ENCODE measurements at regions not wholly inside any gene's neighbourhood (a gene's known extent, or its start where the extent isn't known, plus 50 kb on each side); places are given as distances from the start of the nearest gene placed in this dataset.
"Not testable (repeated sequence)": the region's sequence is repeated elsewhere in the genome, so short reads cannot be mapped to it uniquely, and the experiment has no call there.

DNA sequence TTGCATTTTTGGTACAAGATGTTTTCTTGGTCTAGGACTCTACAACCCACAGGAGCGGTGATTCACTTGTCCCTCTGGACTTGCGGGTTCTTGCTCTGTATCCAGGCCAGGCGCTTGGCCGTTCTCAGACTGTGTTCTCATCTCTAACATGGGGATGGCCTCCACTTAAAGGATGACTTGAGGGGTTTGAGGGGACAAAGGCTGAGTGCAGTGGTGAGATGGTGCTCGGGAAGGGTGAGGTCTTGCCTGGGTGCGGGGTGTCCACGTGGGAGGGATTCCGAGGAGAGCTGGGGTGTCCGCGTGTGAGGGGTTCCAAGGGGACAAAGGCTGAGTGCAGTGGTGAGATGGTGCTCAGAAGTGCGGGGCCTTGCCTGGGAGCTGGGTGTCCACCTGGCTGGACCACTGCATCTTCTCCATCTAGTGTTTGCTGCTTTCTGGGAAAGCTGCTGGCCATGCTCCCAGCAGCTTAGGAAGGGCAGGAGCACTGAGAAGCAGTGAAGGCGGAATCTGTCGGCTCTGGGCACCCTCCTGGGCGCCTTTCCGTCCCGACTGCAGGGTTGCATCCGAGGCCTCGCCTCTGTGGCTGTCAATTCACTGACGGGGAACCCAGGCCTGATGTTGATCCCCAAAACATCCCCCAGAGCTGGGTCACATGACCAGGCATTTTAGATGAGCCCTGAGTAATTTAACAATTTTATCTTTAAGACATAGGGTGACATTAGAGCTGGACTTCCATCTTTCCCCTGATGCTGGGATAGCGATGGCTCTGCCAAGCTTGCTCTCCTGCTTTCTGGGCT lies 280.5 kb upstream of the IRX4 start:
- no peak for DNase-seq

DNA sequence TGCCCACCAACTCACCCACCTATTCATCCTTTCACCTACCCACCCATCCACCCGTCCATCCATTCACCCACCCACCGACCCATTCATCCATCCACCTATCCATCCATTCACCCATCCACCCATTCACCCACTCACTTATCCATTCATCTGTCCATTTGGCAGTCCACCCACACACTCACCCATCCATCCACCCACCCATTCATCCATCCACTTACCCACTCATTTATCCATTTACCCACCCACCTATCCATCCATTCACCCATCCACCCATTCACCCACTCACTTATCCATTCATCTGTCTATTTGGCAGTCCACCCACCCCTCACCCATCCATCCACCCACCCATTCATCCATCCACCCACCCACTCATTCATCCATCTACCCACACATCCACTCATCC lies 278.1 kb upstream of the IRX4 start:
- no peak for DNase-seq

DNA sequence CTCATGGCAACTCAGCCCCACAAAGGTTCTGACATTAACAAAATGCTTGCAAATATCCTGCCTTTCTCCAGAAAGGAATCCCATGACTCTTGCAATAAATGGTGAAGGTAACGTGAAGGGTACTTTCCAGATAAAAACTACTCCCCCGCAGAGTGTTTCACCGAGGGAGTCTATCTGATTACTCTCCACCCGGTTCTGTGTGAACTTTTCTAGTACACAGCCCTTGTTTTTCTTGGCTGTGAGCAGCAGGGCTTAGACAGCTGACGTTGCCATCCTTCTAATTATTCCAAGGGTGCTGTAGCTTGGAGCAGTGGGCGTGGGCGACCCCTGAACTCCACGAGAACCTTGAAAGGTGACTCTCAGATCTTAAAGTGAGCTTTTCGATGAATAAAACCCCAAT lies 276.0 kb upstream of the IRX4 start:
- no peak for DNase-seq

DNA sequence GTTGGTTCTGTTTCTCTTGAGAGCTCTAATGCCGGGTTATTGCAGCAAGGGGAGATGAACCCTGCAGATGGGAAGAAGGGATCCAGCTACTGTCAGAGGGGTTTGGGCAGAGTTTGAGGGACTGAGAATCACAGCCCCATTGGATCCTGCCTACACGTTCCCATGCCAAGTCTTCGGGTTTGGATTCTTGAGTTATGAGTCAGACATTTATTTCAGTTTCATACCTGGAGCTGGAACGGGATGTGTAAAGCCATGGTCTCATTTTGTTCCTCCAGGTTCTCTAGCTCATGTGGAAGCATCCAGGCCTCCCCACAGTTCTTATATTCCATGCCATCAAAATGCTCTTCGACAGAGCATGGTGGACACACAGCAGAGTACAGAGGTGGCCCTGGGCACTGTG lies 275.4 kb upstream of the IRX4 start:
- DNase-seq: no peak

DNA sequence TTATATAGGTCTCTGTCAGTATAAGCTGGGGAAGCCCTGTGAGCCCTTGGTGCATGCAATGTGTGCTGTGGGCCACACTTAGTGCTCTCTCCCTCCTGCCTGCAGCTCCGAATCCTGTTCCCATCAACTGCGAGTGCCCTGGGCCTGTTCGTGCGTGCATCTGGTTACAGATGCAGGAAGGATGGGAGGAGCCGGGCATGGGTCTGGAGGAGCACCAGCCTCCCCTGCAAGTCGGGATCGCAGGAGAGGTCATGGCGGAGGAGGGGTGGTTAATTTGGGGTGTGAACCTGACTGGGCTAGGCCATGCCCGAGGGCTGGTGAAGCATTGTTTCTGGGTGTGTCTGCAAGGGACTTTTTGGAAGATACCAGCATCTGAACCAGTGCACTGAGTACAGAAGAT lies 274.6 kb upstream of the IRX4 start:
- no peak for DNase-seq

DNA sequence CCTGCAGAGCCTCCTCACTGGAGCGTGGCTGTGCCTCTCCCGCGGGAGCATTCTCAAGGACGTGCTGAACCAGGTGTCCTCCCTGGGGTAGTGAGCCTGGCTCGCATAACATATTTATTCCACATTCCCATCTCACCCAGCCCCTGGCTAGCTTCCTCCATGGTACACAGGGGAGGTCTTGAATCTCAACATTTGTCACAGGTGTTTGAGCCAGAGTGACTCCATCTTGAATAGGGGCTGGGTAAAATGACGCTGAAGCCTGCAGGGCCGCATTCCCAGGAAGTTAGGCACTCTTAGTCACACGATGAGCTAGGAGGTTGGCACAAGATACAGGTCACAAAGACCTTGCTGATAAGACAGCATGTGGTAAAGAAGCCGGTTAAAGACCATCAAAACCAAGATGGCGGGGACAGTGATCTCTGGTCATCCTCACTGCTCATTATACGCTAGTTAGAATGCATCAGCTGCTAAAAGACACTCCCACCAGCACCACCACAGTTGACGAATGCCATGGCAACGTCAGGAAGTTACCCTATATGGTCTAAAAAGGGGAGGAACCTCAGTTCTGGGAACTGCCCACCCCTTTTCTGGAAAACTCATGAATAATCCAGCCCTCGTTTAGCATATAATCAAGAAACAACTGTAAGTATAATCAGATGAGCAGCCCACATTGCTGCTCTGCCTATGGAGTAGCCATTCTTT lies 273.8 kb upstream of the IRX4 start:
- no peak for DNase-seq

DNA sequence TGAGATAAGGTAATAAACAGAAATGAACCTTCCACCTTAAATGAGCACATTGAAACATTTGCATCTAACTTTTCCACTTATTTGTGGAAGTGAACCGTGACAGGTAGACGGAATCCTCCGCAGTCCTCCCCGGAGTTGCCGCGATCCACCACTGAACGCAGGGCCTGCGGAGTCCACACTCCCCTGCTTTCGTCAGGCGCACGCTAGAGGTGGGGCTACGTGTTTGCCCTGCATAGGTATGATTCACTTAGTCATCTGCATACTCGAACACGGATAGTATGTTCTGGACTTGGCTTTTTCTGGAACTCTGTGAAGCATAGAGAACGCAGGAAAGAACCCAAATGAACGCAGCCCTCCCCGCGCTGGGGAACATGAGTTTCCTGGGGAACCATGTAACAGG lies 272.8 kb upstream of the IRX4 start:
- no peak for DNase-seq

DNA sequence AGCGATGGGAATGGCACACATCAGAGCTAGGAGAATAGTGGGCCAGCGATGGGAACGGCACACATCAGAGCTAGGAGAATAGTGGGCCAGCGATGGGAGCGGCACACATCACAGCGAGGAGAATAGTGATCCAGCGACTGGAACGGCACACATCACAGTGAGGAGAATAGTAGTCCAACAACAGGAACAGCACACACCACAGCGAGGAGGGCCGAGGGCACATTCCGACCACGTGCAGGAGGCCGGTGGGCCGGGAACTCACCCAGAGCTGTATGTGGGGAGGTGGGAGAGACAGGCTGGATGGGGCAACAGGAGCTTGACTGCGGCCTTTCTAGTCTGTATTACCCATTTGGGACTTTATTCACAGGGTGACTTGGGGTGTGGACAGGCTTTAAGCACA lies 271.1 kb upstream of the IRX4 start:
- DNase-seq: no peak

DNA sequence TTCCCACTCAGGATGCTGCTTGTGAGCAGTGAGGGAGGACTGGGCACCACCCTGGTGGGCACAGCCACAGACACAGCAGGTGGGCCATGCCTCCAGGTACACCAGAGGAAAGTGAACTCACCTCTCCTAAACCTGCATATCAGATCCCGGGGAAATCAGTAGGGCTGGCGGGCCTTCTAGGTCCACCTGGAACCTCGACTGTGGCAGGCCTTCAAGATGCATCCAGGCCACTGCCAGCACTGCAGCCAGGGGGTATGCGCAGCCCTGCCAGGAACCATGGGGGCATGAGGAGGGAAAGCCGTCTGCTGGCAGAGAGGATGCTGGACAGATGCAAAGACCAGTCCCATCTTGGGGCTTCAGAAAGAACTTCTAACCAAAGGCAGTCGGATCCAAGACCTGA lies 270.6 kb upstream of the IRX4 start:
- DNase-seq: no peak

DNA sequence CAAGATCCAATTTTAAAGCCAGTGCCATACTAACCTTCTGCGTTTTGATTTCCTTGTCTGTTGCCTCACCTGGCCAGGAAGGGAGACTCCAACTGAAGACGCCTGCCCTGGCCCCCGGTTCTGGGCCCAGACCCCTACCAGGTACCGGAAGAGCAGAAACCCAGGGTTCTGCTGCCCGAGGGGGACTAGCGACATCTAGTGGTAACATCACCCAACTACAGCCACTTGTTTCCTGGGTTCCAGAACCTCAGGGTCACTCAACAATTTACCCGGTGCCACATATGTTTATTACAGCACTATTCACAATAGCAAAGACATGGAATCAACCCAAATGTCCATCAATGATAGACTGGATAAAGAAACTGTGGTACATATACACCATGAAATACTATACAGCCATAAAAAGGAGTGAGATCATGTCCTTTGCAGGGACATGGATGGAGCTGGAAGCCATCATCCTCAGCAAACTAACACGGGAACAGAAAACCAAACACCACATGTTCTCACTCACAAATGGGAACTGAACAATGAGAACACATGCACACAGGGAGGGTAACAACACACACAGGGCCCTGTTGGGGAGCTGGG lies 268.7 kb upstream of the IRX4 start:
- DNase-seq: not testable (repeated sequence)

DNA sequence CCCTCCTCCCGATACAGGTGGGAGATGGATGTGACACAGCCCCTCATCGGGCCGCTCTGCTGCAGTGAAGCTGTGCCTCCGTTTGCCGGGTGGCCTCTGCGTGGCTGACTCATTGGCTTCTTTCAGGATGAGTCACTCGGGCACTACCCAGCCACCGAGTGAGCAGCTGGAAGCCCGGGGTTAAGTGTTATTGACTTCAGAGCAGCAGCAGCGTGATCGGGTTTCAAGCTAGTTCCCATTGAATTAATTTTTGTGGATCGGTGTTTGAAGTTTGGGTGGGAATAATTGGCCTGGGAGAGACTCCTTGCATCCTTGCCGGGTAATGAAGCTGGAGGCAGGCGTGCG lies 266.4 kb upstream of the IRX4 start:
- DNase-seq: no peak

DNA sequence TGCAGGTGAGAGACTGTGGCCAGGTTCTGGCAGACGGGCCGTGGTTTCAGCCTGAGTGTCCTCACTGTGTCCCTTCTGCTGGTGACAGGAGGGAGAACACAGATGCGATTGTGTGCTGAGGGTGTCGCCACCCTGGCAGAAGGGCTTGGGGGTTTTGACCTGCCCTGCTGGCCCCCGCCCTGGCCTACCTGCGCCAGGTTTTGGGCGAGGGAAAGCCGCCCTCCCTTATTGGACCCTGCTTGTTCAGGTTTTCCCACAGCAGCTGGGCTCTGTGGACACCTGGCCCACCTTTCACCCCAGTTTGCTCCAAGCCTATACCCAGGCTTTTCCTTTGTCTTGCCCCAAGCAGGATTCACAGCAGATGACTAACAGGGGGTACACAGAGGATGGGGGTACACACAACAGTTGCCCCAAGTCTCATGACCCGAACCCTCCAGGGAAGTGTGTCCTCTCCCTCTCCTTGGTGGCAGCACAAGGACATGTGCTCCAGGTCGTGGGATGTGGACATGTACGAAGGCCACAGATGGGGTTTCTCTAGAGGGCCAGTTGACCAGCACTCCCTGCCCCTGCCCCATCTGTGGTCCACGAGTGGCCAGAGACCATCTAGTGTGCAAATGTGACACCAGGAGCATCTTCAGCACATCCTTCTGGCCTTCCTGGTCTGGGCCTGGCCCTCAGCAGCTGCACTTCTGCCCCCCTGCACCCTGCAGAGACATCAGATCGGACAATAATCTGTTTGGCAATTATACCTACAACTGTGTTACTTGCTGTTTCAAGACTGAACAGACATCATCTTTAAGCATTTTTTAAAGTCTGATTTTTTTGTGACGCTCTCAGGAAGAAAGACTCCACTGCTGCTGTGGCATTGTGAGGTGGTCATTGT lies 265.8 kb upstream of the IRX4 start:
- DNase-seq: no peak

DNA sequence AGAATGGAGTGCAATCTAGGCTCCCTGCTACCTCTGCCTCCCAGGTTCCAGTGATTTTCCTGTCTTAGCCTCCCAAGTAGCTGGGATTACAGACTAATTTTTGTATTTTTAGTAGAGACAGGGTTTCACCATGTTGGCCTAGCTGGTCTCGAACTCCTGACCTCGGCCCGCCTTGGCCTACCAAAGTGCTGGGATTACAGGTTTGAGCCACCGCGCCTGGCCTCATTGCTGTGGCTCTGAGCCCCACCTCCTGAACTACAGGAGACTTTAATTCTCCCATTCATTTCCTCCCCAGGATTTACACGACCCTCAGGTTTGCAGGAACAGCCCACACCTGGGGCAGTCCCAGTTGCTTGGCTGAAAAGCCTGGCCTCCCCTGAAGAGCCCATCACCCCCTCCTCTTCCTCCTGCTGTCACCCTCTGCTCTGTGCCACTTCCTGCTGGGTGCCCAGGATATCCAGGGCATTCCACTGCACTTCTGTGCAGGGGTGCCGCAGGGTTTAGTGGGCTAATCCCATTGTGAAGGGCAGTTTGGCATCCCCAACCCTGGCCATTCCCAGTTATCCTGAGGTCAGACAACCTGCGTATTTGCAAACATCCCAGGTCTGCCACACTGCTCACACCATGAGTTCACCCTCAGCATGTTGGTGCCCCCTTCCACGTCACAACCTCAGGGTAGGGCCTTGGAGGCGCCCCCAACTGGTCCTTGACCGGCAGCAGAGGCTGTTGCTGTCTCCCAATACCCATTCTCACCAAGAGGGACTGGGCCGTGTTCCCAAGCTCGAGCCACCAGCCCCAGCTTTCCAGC lies 265.0 kb upstream of the IRX4 start:
- no peak for DNase-seq

DNA sequence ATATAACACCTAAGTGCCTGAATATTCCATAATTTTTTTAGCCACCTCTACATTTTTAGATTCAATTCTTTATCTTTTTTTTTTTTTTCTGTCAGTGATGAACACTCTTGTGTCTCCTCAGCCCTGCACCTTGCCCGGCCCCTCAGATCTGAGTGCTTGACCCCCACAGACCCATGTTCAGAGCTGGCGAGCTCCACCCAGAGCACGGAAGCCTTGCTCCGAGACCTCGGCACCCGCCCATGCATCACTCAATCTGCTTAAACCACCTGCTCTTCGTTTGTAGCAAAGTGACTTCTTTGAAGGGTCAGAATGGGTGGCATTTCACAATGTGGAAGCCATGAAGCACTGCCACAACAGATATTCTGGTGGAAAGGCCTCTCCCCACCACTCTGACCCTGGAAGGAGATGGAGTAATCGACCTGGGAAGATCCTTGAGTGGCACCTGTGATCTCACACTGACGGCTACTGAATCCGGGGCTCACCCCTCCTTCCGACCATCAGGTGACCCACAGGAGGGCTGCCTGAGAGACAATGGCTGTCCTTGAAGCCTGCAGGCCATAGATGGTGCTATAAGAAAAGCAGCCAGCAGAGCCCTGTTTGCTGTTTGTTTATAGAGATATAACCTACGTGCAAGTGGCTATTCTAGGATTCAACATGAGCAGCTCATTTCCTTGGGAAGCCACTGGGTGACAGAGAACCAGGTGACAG lies 261.1 kb upstream of the IRX4 start:
- DNase-seq: no peak

DNA sequence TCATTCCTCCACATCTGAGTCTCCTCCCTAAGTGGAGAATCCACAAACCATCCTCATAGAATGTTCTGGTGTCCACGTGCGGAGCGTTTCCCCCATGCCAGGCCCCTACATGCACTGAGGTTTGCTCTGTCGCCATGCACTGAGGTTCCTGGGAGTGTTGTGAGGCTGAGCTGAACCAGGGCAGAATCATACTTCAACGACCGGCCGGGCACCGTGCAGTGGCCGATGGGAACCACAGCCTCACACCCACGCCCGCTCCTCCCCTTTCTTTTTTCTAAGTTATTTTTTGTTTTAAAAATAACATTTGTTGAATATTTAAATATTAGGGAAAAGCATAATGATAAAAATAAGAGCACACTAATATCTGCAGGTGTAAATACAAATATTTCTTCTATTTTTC lies 260.4 kb upstream of the IRX4 start:
- no peak for DNase-seq

DNA sequence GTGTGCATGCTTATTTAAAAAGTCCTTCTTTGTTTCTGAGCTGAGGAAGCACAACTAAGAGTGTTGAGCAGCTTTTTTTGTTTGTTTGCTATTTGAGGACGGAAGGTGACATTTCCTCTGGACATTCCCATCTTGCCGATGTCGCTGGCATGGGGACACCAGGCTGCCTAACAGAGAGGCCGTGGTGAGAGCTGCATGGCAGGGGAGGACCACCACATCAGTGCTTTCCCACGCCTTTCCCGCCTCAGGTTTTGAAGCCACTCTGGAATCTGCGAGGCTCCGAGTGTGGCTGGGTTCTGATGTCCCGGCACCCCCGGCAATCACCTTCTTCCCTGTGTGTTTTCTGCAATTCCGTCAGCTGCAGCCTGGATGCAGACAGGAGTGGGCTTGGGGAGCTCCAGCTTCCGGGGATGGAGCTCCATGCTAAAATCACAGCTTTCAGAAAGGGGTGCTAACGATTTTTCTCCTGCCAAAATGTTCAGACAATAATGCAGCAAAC lies 259.8 kb upstream of the IRX4 start:
- no peak for DNase-seq

DNA sequence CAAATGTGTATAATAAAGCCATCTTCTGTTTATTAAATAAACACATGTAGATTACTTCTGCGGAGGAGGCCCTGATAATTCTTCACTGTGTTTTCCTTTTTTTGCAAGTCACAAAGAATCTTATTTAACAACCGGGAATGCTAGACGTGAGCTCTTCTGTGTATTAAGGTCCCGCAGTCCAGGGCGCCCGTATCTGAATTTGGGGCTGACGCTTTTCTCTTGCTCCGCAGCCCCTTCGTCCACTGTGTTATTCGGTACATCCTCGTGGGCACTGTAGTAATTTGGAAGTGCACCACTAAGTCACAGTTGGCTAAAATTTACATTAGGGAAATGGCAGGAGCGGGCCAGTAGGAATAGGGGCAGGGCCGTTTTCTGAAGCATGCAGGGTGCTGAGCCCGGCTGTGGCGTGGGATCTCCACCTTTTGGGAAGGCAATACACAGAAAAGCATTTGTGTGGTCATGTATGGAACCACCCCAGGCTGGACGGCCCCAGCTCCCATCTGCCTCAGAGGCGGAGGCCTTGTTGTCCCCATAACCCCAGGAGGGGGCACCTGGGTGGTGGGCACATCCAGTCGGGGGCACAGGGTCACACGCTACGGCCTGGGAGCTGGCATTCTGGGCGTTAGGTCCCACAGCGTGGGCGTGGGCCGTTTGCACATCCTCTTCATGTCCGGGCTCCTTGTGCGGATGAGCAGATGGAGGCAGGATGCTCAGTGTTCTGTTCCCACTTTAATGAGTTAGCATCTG lies 258.7 kb upstream of the IRX4 start:
- DNase-seq: no peak

DNA sequence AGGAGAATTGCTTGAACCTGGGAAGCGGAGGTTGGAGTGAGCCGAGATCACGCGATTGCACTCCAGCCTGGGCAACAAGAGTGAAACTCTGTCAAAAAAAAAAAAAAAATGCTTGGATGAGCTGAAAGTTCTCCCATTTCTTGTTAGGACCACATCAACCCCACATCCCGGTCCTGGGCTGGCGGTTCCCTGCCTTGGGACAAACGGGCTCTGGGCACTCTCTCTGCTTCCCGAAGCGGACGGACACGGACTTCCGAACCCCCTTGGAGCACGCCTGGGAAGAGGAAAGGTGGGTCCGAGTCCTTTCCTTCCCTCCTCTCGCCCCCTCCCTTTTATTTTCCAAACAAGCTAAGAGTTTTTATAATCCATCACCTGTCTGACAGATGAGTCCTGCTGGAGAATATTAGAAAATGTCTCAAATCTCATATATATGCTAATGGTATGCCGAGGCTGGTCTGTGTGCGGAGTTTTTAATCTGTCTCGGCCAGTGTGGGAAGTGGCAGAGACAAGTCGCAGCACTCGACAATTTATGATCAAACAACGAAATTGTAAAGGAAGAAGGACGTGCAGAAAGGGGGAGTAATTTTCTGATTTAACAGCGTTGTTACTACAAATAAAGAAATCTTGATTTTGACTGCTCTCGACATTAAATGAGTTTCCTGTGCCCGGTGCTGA lies 257.9 kb upstream of the IRX4 start:
- DNase-seq: no peak

DNA sequence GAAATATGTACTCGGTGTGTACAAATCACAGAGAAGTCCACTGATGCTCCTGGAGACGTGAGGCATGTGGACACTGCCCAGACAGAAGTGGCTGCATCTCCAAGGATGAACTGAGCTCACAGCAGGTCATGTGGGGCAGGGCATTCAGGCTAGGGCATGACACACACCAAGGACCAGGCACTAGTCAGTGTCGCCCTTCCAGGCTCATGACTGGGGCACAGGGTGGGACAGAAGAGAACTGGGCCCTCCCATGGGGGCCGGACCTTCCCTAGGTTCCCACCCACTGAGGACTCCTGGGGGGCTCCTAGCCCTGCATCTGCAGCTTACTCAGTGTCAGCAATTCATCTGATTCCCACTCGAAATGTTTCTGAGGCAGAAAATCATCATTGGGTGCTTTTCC lies 256.8 kb upstream of the IRX4 start:
- DNase-seq: no peak

DNA sequence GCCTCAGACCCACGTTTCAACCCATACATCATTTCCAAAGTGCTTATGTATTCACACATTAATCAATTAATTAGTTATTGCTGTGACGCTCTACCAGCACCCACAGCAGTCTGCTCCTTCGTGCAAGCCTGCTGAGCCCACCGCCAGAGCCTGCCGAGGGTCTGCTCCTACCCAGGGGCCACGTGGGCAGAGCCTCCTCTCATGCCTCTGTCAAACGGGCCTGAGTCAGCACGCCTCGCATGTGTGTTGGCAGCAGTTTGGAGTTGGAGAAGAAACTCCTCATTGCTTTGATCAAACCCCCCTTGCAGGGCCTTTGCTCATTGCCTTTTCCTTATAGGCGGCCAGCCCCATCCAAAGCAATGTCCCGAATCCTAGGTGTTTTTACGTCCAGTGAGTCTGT lies 256.2 kb upstream of the IRX4 start:
- no peak for DNase-seq

Measured in activated CD4-positive, alpha-beta T cell treated with anti-CD3 and anti-CD28 coated beads for 4 hours (primary cell).